GM23338 (cell line): ENCODE measurements at regions not wholly inside any gene's neighbourhood (a gene's known extent, or its start where the extent isn't known, plus 50 kb on each side); places are given as distances from the start of the nearest gene placed in this dataset.

Experiments used
- ATAC-seq: fragments of 200-7000 bp; cut with Tn5 transposase; 3 replicates; pipeline ENCODE4 v1.9.1; 2020
- DNase-seq: peaks from one replicate; pipeline ENCODE4 v3.0.0-alpha.2; 2015; ENCODE audit warnings: low spot score
- H2AFZ ChIP-seq: fragments of 200-600 bp; sonication (generic); 2 replicates; pipeline ENCODE4 v1.8.0; 2016; ENCODE audit warnings: antibody characterized with exemption, mild to moderate bottlenecking, moderate library complexity
- H3F3A ChIP-seq: fragments of 200-600 bp; sonication (generic); replicated peaks from 2 replicates; pipeline ENCODE4 v1.8.0; 2017; ENCODE audit warnings: antibody characterized with exemption, mixed run types, low read depth
- H3K27ac ChIP-seq: fragments of 200-600 bp; sonication (generic); 2 replicates; pipeline ENCODE4 v1.6.1; 2016; ENCODE audit warnings: low read depth
- H3K27me3 ChIP-seq: fragments of 200-600 bp; sonication (generic); 2 replicates; pipeline ENCODE4 v1.8.0; 2016; ENCODE audit warnings: mild to moderate bottlenecking, mixed run types, moderate library complexity; ENCODE audit not compliant: insufficient read depth
- H3K36me3 ChIP-seq: fragments of 200-600 bp; sonication (generic); 2 replicates; pipeline ENCODE4 v1.8.0; 2016; ENCODE audit warnings: mild to moderate bottlenecking; ENCODE audit not compliant: insufficient read depth
- H3K4me1 ChIP-seq: fragments of 200-600 bp; sonication (generic); 2 replicates; pipeline ENCODE4 v1.8.0; 2016; ENCODE audit warnings: mild to moderate bottlenecking, moderate library complexity; ENCODE audit not compliant: insufficient read depth
- H3K4me2 ChIP-seq: fragments of 200-600 bp; sonication (generic); 2 replicates; pipeline ENCODE4 v1.7.1; 2017; ENCODE audit warnings: mixed run types
- H3K4me3 ChIP-seq: fragments of 200-600 bp; sonication (generic); 2 replicates; pipeline ENCODE4 v1.6.1; 2016; ENCODE audit warnings: mixed run types
- H3K79me2 ChIP-seq: fragments of 200-600 bp; sonication (generic); replicated peaks from 2 replicates; pipeline ENCODE4 v1.8.0; 2017; ENCODE audit warnings: mild to moderate bottlenecking; ENCODE audit not compliant: insufficient read depth
- H3K9me2 ChIP-seq: fragments of 200-600 bp; sonication (generic); 2 replicates; pipeline ENCODE4 v1.8.0; 2017; ENCODE audit not compliant: insufficient read depth
- H4K20me1 ChIP-seq: fragments of 200-600 bp; sonication (generic); replicated peaks from 2 replicates; pipeline ENCODE4 v1.8.0; 2017; ENCODE audit warnings: mild to moderate bottlenecking; ENCODE audit not compliant: insufficient read depth
- H3K27ac Mint-ChIP-seq: 2 replicates; pipeline ENCODE4 v1.8.0; 2020; ENCODE audit warnings: inconsistent platforms, mild to moderate bottlenecking, moderate library complexity, mixed read lengths
- H3K27me3 Mint-ChIP-seq: 3 replicates; pipeline ENCODE4 v1.8.0; 2022; ENCODE audit warnings: low read depth, mild to moderate bottlenecking, moderate library complexity, mixed read lengths, inconsistent platforms; ENCODE audit not compliant: insufficient read depth, poor library complexity
- H3K36me3 Mint-ChIP-seq: 3 replicates; pipeline ENCODE4 v1.8.0; 2021; ENCODE audit warnings: low read depth, mild to moderate bottlenecking, inconsistent platforms, moderate library complexity, mixed read lengths
- H3K4me1 Mint-ChIP-seq: 3 replicates; pipeline ENCODE4 v1.8.0; 2020; ENCODE audit warnings: mild to moderate bottlenecking, inconsistent platforms, mixed read lengths
- H3K4me3 Mint-ChIP-seq: 3 replicates; pipeline ENCODE4 v1.8.0; 2021; ENCODE audit warnings: moderate library complexity, mild to moderate bottlenecking, inconsistent platforms, mixed read lengths
- H3K9me3 Mint-ChIP-seq: 3 replicates; pipeline ENCODE4 v1.8.0; 2020; ENCODE audit warnings: moderate library complexity, mild to moderate bottlenecking, inconsistent platforms, mixed read lengths
- CTCF ChIP-seq, 2 experiments: fragments of 200-600 bp in 1 of 2; sonication (generic) in 1 of 2; conservative IDR thresholded peaks; 2 replicates each; pipeline versions ENCODE4 v1.5.1 to v1.6.1; 2016 to 2017; ENCODE audit warnings: antibody characterized with exemption in 2 of 2, low read depth in 2 of 2, mild to moderate bottlenecking in 2 of 2, moderate library complexity in 1 of 2
- JUNB ChIP-seq: IDR thresholded peaks from one replicate; pipeline ENCODE4 v1.6.1; 2016; ENCODE audit warnings: antibody characterized with exemption; ENCODE audit not compliant: unreplicated experiment
- REST ChIP-seq: IDR thresholded peaks from one replicate; pipeline ENCODE4 v1.6.1; 2018; ENCODE audit warnings: antibody characterized with exemption; ENCODE audit not compliant: unreplicated experiment
- ZNF462 ChIP-seq: fragments of 250-450 bp; sonication (Bioruptor Pico); IDR thresholded peaks from 2 replicates; pipeline ENCODE4 v1.5.0; 2020; ENCODE audit warnings: mild to moderate bottlenecking, moderate library complexity

- no peak for TF ChIP-seq CTCF (conservative IDR thresholded peaks at IDR 0.05; ENCODE audit: low read depth in 2 of 2)
- TF ChIP-seq REST, result no peak
- TF ChIP-seq JUNB, result no peak
Observed at GRCh38 chr4:79083406-79084010, 144.3 kb upstream of the PAQR3 start (continued).

- Histone ChIP-seq H3K4me3 (no peak overlapping the region), H3K79me2 (no peaks in the 10 kb centered on the region), H3K36me3 (no peaks in the 10 kb centered on the region), H3K4me2 (no peak overlapping the region), H3K9me2 (no peaks in the 10 kb centered on the region), H4K20me1 (no peaks in the 10 kb centered on the region), H2AFZ (no peak overlapping the region), H3K27ac (no peak overlapping the region), H3K4me1 (0 out of 2 replicates have a peak, but pooled peaks cover 4% of the 10 kb centered on the region), H3K27me3 (no peaks in the 10 kb centered on the region), H3F3A (no peaks in the 10 kb centered on the region)
- Mint-ChIP-seq H3K27me3 (no peaks in the 10 kb centered on the region), H3K4me3 (no peak overlapping the region), H3K9me3 (peaks cover 4% of the 10 kb centered on the region), H3K4me1 (peaks cover 13% of the 10 kb centered on the region), H3K27ac (no peak overlapping the region), H3K36me3 (peaks cover 3% of the 10 kb centered on the region; the same call in 1 of the 3 replicates)
- ATAC-seq (no peak), DNase-seq (no peak)
- TF ChIP-seq CTCF (conservative IDR thresholded peaks at IDR 0.05; ENCODE audit: low read depth in 2 of 2) (no peak), ZNF462 (CRISPR knock-in tag) (no peak)
Observed at GRCh38 chr4:79082997-79083396, 143.8 kb upstream of the PAQR3 start.
